Tibial nerve (tissue), 4 donors: ENCODE measurements at regions not wholly inside any gene's neighbourhood (a gene's known extent, or its start where the extent isn't known, plus 50 kb on each side); places are given as distances from the start of the nearest gene placed in this dataset.
"Not testable (repeated sequence)": the region's sequence is repeated elsewhere in the genome, so short reads cannot be mapped to it uniquely, and the experiment has no call there.

Experiments
- DNase-seq, 2 donors: peaks; one replicate each; pipeline ENCODE4 v3.0.0-alpha.2; 2019; ENCODE audit warnings: low spot score in 2 of 2
- H3K27ac ChIP-seq, 4 donors: fragments of 200-600 bp; sonication (generic) in 3 of 4; one replicate each; pipeline ENCODE4 v1.5.1; 2017 to 2019; ENCODE audit warnings: mild to moderate bottlenecking in 1 of 4
- H3K27me3 ChIP-seq, 2 donors: fragments of 200-600 bp; sonication (generic) in 1 of 2; one replicate each; pipeline versions ENCODE4 v1.5.1 to v1.6.0; 2017 to 2019
- H3K36me3 ChIP-seq, 3 donors: fragments of 200-600 bp; sonication (generic); one replicate each; pipeline ENCODE4 v1.5.1; 2018 to 2019
- H3K4me1 ChIP-seq, 4 donors: fragments of 200-600 bp; sonication (generic) in 3 of 4; one replicate each; pipeline ENCODE4 v1.5.1; 2017 to 2019
- H3K4me3 ChIP-seq, 4 donors: fragments of 200-600 bp; sonication (generic) in 3 of 4; one replicate each; pipeline ENCODE4 v1.5.1; 2017 to 2019; ENCODE audit warnings: mild to moderate bottlenecking in 1 of 4, moderate library complexity in 1 of 4
- H3K9me3 ChIP-seq, 4 donors: fragments of 200-600 bp; sonication (generic) in 3 of 4; one replicate each; pipeline ENCODE4 v1.5.1; 2017 to 2019
- CTCF ChIP-seq, 5 experiments: fragments of 200-600 bp in 3 of 5; fragments of 450-650 bp in 2 of 5; sonication (generic) in 3 of 5; IDR thresholded peaks; one replicate each; pipeline ENCODE4 v1.5.1; 2016 to 2019; ENCODE audit warnings: antibody characterized with exemption in 5 of 5, mild to moderate bottlenecking in 3 of 5, moderate library complexity in 2 of 5
- EP300 ChIP-seq, 2 donors: sonication (generic); formaldehyde crosslinking; IDR thresholded peaks; one replicate each; pipeline ENCODE4 v1.6.1; 2017; ENCODE audit warnings: antibody characterized with exemption in 2 of 2, mild to moderate bottlenecking in 1 of 2
- POLR2A ChIP-seq, 2 donors: fragments of 450-650 bp; IDR thresholded peaks; one replicate each; pipeline ENCODE4 v1.6.1; 2017; ENCODE audit warnings: antibody characterized with exemption in 2 of 2, mild to moderate bottlenecking in 2 of 2, moderate library complexity in 2 of 2
- WGBS, 2 donors: methylation state at CpG; one replicate each; pipeline ENCODE4 v1.1.5; 2018; 5-methylcytosine and 5-hydroxymethylcytosine counted together

- Histone ChIP-seq H3K4me3 (no peak overlapping the region), H3K9me3 (peaks cover 0 to 19% (median 0%) of the 10 kb centered on the region in 4 donors), H3K4me1 (no peaks in the 10 kb centered on the region), H3K36me3 (no peaks in the 10 kb centered on the region), H3K27ac (no peak overlapping the region), H3K27me3 (no peaks in the 10 kb centered on the region)
- TF ChIP-seq EP300 (IDR thresholded peaks at IDR 0.05) = no peak
- no peak for TF ChIP-seq POLR2A (IDR thresholded peaks at IDR 0.05)
- no peak for TF ChIP-seq CTCF (IDR thresholded peaks at IDR 0.05)
- DNase-seq = no peak
- WGBS, 2 donors = 82 to 84% methylated on average over 6 of the region's 6 CpGs
These were observed 214.0 kb downstream of the UQCRFS1 start for GRCh38 chr19:28998974-28999373.

GRCh38 chr19:28997866-28998265, 215.1 kb downstream of the UQCRFS1 start:
- DNase-seq, H3K4me3 ChIP-seq, H3K36me3 ChIP-seq, H3K27ac ChIP-seq, H3K4me1 ChIP-seq, H3K27me3 ChIP-seq: not testable (repeated sequence)
- 85 to 87% methylated on average over 6 of the region's 6 CpGs for WGBS, 2 donors
- H3K9me3 ChIP-seq = peaks cover 0 to 30% (median 0%) of the 10 kb centered on the region in 4 donors

GRCh38 chr19:28990522-28990921, 222.4 kb downstream of the UQCRFS1 start:
- no peak for DNase-seq
- no peaks in the 10 kb centered on the region for H3K36me3 ChIP-seq
- WGBS, 2 donors = 25 to 51% methylated on average over 3 of the region's 5 CpGs
- H3K9me3 ChIP-seq = peaks cover 0 to 23% (median 0%) of the 10 kb centered on the region in 4 donors
- H3K4me3 ChIP-seq = no peak overlapping the region
- H3K4me1 ChIP-seq = no peaks in the 10 kb centered on the region
- TF ChIP-seq POLR2A (IDR thresholded peaks at IDR 0.05) = no peak
- TF ChIP-seq EP300 (IDR thresholded peaks at IDR 0.05) = no peak
- no peak for TF ChIP-seq CTCF (IDR thresholded peaks at IDR 0.05)
- no peaks in the 10 kb centered on the region for H3K27me3 ChIP-seq
- no peak overlapping the region for H3K27ac ChIP-seq

GRCh38 chr19:28989739-28990138, 223.2 kb downstream of the UQCRFS1 start:
- H3K9me3 ChIP-seq = peaks cover 0 to 24% (median 0%) of the 10 kb centered on the region in 4 donors
- H3K4me1 ChIP-seq = no peaks in the 10 kb centered on the region
- H3K27ac ChIP-seq = no peak overlapping the region
- no peak for DNase-seq
- no peaks in the 10 kb centered on the region for H3K36me3 ChIP-seq
- WGBS, 2 donors = 64 to 78% methylated on average over 6 of the region's 6 CpGs
- H3K4me3 ChIP-seq = no peak overlapping the region
- no peaks in the 10 kb centered on the region for H3K27me3 ChIP-seq
- TF ChIP-seq EP300 (IDR thresholded peaks at IDR 0.05) (no peak), POLR2A (IDR thresholded peaks at IDR 0.05) (no peak), CTCF (IDR thresholded peaks at IDR 0.05) (no peak)

- no peaks in the 10 kb centered on the region for H3K36me3 ChIP-seq
- no peak overlapping the region for H3K4me3 ChIP-seq
- TF ChIP-seq POLR2A (IDR thresholded peaks at IDR 0.05) (no peak), CTCF (IDR thresholded peaks at IDR 0.05) (no peak), EP300 (IDR thresholded peaks at IDR 0.05) (no peak)
- no peak for DNase-seq
- H3K27ac ChIP-seq = no peak overlapping the region
- H3K27me3 ChIP-seq = no peaks in the 10 kb centered on the region
- H3K9me3 ChIP-seq = peaks cover 0 to 9% (median 0%) of the 10 kb centered on the region in 4 donors
- no peaks in the 10 kb centered on the region for H3K4me1 ChIP-seq
- 92 to 96% methylated on average over 1 of the region's 1 CpG for WGBS, 2 donors
These were observed 224.9 kb downstream of the UQCRFS1 start for GRCh38 chr19:28988066-28988465.

- Histone ChIP-seq H3K27ac (no peak overlapping the region), H3K4me3 (no peak overlapping the region), H3K36me3 (no peaks in the 10 kb centered on the region), H3K9me3 (peaks cover 0 to 5% (median 0%) of the 10 kb centered on the region in 4 donors), H3K27me3 (no peaks in the 10 kb centered on the region), H3K4me1 (no peaks in the 10 kb centered on the region)
- WGBS, 2 donors = 84 to 89% methylated on average over 6 of the region's 6 CpGs
- DNase-seq = no peak
- TF ChIP-seq CTCF (IDR thresholded peaks at IDR 0.05) = no peak
- no peak for TF ChIP-seq EP300 (IDR thresholded peaks at IDR 0.05)
- no peak for TF ChIP-seq POLR2A (IDR thresholded peaks at IDR 0.05)
These were observed 225.8 kb downstream of the UQCRFS1 start for GRCh38 chr19:28987177-28987576.
